ENCODE measurements at regions not wholly inside any gene's neighbourhood (a gene's known extent, or its start where the extent isn't known, plus 50 kb on each side); places are given as distances from the start of the nearest gene placed in this dataset.

DNA sequence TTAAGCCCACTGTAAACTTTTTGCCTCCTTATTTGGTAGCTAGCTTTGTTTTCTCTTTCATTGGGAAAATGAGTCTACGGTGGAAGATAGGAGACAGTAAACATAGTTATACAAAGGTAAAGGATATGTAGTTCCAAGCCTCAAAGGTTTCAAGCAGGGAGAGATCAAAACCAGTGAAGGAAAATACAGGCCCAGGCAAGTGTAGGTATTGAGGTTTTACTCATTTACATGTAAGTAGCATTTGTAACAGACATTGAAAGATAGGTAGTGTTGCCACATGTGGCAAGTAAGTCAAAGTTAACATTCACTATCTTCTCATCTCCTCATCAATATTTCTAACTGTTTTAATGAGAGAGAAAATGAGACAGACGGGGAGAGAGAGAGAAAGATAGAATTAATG is 136.5 kb downstream of the RTL3 start:
- Histone ChIP-seq H3K27me3 (no peaks in the 10 kb centered on the region), H3K27ac (no peak overlapping the region), H3K9me3 (no peaks in the 10 kb centered on the region), H3K4me3 (no peak overlapping the region), H3K36me3 (no peaks in the 10 kb centered on the region), H3K4me1 (no peaks in the 10 kb centered on the region)
- TF ChIP-seq, protein P1, sequence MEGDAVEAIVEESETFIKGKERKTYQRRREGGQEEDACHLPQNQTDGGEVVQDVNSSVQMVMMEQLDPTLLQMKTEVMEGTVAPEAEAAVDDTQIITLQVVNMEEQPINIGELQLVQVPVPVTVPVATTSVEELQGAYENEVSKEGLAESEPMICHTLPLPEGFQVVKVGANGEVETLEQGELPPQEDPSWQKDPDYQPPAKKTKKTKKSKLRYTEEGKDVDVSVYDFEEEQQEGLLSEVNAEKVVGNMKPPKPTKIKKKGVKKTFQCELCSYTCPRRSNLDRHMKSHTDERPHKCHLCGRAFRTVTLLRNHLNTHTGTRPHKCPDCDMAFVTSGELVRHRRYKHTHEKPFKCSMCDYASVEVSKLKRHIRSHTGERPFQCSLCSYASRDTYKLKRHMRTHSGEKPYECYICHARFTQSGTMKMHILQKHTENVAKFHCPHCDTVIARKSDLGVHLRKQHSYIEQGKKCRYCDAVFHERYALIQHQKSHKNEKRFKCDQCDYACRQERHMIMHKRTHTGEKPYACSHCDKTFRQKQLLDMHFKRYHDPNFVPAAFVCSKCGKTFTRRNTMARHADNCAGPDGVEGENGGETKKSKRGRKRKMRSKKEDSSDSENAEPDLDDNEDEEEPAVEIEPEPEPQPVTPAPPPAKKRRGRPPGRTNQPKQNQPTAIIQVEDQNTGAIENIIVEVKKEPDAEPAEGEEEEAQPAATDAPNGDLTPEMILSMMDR (IDR thresholded peaks at IDR 0.05), result no peak
- TF ChIP-seq POLR2A (IDR thresholded peaks at IDR 0.05) (no peak), EP300 (IDR thresholded peaks at IDR 0.05) (no peak)
- no peak for DNase-seq (ENCODE audit: low spot score in 2 of 2)
- 83 to 88% methylated on average over 2 of the region's 2 CpGs for WGBS, 2 donors

DNA sequence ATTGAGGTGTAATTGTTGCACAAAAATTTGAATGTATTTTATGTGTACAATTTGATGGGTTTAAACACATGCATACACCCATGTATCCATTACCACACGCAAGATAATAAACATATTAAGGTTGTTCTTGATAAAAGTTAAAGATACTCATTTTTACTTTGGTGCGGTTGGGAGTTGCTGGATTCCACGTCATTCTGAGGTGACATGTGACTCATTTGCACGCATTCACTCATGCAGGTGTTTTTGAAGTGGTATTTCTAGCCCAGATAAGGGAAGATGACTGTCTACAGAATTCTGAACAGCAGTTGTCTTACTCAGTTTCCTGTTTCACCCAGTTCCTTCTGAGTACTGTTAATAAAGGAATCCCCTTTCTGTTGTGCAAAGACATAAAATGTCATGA is 142.0 kb downstream of the RTL3 start:
- WGBS, 2 donors, result 80 to 88% methylated on average over 4 of the region's 4 CpGs
- TF ChIP-seq, protein P1 (IDR thresholded peaks at IDR 0.05), result no peak
- no peak for TF ChIP-seq EP300 (IDR thresholded peaks at IDR 0.05)
- TF ChIP-seq POLR2A (IDR thresholded peaks at IDR 0.05), result no peak

GRCh38 chrX:78514852-78515251 is 144.3 kb downstream of the RTL3 start:
- Histone ChIP-seq H3K27ac (no peak overlapping the region), H3K9me3 (no peaks in the 10 kb centered on the region), H3K4me3 (no peak overlapping the region), H3K27me3 (no peaks in the 10 kb centered on the region), H3K4me1 (no peaks in the 10 kb centered on the region), H3K36me3 (no peaks in the 10 kb centered on the region)
- DNase-seq (ENCODE audit: low spot score in 2 of 2), result no peak
- no peak for TF ChIP-seq POLR2A (IDR thresholded peaks at IDR 0.05)
- TF ChIP-seq, protein P1 (IDR thresholded peaks at IDR 0.05), result no peak
- TF ChIP-seq EP300 (IDR thresholded peaks at IDR 0.05), result no peak

More for the DNA sequence above, 142.0 kb downstream of the RTL3 start:
- DNase-seq (ENCODE audit: low spot score in 2 of 2), result no peak
- Histone ChIP-seq H3K4me1 (no peaks in the 10 kb centered on the region), H3K27ac (no peak overlapping the region), H3K4me3 (no peak overlapping the region), H3K9me3 (no peaks in the 10 kb centered on the region), H3K36me3 (no peaks in the 10 kb centered on the region), H3K27me3 (no peaks in the 10 kb centered on the region)

DNA sequence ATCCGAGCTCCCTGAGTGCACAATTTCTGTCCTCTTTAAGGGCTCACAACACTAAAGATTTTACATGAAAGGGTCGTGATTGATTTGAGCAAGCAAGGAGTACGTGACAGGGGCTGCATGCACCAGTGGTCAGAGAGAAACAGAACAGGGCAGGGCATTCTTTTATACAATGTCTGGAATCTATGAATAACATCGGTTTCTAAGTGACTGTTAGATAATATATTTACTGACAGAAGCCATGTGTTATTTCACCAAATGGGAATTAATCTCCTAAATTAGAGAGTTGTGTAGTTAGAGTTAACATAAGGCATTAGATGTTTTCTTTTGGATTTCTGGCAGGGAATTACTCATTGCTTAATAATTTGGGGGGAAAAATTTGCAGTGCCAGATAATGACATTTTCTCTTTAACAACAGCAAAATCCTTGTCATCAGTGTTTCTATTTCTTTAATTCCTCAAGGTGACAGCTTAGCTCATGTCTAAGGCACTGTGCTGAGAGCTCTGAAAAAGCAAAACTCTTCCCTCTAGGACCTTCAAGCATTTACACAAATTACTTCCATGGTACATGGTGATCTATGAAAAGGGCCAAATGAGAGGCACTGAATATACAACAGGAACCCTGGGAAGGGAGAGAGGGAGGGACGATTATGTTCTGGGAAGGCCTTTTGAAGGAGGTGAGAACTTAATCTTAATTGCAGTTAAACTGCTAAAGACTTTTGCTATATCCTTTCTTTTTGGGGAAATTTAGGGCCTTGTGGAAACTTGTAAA is 145.0 kb downstream of the RTL3 start:
- WGBS, 2 donors, result 29 to 35% methylated on average over 5 of the region's 5 CpGs
- no peaks in the 10 kb centered on the region for H3K36me3 ChIP-seq
- H3K4me3 ChIP-seq, result no peak overlapping the region
- no peaks in the 10 kb centered on the region for H3K9me3 ChIP-seq
- H3K27me3 ChIP-seq, result no peaks in the 10 kb centered on the region
- TF ChIP-seq, protein P1 (IDR thresholded peaks at IDR 0.05), result no peak
- TF ChIP-seq POLR2A (IDR thresholded peaks at IDR 0.05), result no peak
- TF ChIP-seq EP300 (IDR thresholded peaks at IDR 0.05), result no peak
- no peak for DNase-seq (ENCODE audit: low spot score in 2 of 2)
- H3K27ac ChIP-seq, result no peak overlapping the region
- no peaks in the 10 kb centered on the region for H3K4me1 ChIP-seq

DNA sequence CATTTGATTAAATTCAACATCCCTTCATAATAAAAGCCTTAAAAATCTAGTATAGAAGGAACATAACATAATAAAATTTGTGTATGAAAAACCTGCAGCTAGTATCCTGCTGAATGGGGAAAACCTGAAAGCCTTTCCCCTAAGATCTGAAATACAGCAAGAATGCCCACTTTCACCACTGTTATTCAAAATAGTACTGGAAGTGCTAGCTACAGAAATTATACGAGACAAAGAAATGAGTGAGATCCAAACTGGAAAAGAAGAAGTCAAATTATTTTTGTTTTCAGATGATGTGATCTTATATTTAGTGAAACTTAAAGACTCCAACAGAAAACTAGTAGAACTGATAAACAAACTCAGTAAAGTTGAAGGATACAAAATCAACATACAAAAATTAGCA is 152.9 kb downstream of the RTL3 start:
- no peak for DNase-seq (ENCODE audit: low spot score in 2 of 2)
- TF ChIP-seq EP300 (IDR thresholded peaks at IDR 0.05), result no peak
- TF ChIP-seq POLR2A (IDR thresholded peaks at IDR 0.05), result no peak
- TF ChIP-seq, protein P1 (IDR thresholded peaks at IDR 0.05), result no peak
- Histone ChIP-seq H3K9me3 (no peaks in the 10 kb centered on the region), H3K27me3 (no peaks in the 10 kb centered on the region), H3K4me1 (no peaks in the 10 kb centered on the region), H3K4me3 (no peak overlapping the region), H3K27ac (no peak overlapping the region), H3K36me3 (no peaks in the 10 kb centered on the region)
- WGBS, 2 donors, result 72 to 85% methylated on average over 1 of the region's 1 CpG
